Activated CD4-positive, alpha-beta memory T cell treated with anti-CD3 and anti-CD28 coated beads for 36 hours (primary cell): ENCODE measurements at regions not wholly inside any gene's neighbourhood (a gene's known extent, or its start where the extent isn't known, plus 50 kb on each side); places are given as distances from the start of the nearest gene placed in this dataset.

Experiments
- CTCF ChIA-PET: fragments of 350-600 bp; sonication (Branson Sonifier 250); formaldehyde crosslinking; loops from one replicate; lab custom pipeline; 2021; ENCODE audit warnings: antibody characterized with exemption, inconsistent platforms; lab: Charles Lee
- POLR2A ChIA-PET: fragments of 350-600 bp; sonication (Branson Sonifier 250); formaldehyde crosslinking; loops from one replicate; lab custom pipeline; 2021; ENCODE audit warnings: antibody characterized with exemption; lab: Charles Lee
- DNase-seq: peaks from one replicate; pipeline ENCODE4 v3.0.0-alpha.2; 2020
- H3K27ac Mint-ChIP-seq: one replicate; pipeline ENCODE4 v1.8.0; 2021; ENCODE audit warnings: mixed read lengths
- H3K27me3 Mint-ChIP-seq: one replicate; pipeline ENCODE4 v1.8.0; 2021; ENCODE audit warnings: mixed read lengths
- H3K36me3 Mint-ChIP-seq: one replicate; pipeline ENCODE4 v1.8.0; 2021; ENCODE audit warnings: mixed read lengths
- H3K4me1 Mint-ChIP-seq: one replicate; pipeline ENCODE4 v1.8.0; 2021; ENCODE audit warnings: low read depth, mixed read lengths
- H3K4me3 Mint-ChIP-seq: one replicate; pipeline ENCODE4 v1.8.0; 2021; ENCODE audit warnings: mild to moderate bottlenecking, mixed read lengths
- H3K9me3 Mint-ChIP-seq: one replicate; pipeline ENCODE4 v1.8.0; 2021; ENCODE audit warnings: mixed read lengths
- intact Hi-C: fragments of 100-400 bp; cut with micrococcal nuclease; formaldehyde crosslinking; loops from one replicate; pipeline ENCODE4 v1.15.1; 2023

- Mint-ChIP-seq H3K36me3 (no peaks in the 10 kb centered on the region), H3K4me1 (no peaks in the 10 kb centered on the region), H3K27me3 (no peaks in the 10 kb centered on the region), H3K27ac (no peak overlapping the region), H3K9me3 (no peaks in the 10 kb centered on the region), H3K4me3 (no peak overlapping the region)
- ChIA-PET POLR2A (no interaction called here), CTCF (no interaction called here)
- no peak for DNase-seq
- intact Hi-C loops = no loop called here
Measured at GRCh38 chr18:46296656-46297055, 192.5 kb downstream of the HAUS1 start.

- POLR2A ChIA-PET = no interaction called here
- Mint-ChIP-seq H3K4me3 (no peak overlapping the region), H3K27ac (no peak overlapping the region), H3K4me1 (no peaks in the 10 kb centered on the region), H3K36me3 (no peaks in the 10 kb centered on the region), H3K9me3 (no peaks in the 10 kb centered on the region), H3K27me3 (no peaks in the 10 kb centered on the region)
- intact Hi-C loops = no loop called here
- CTCF ChIA-PET = no interaction called here
- no peak for DNase-seq
Measured at GRCh38 chr18:46297124-46297523, 192.9 kb downstream of the HAUS1 start.

- H3K27ac Mint-ChIP-seq = no peak overlapping the region
- ChIA-PET POLR2A (no interaction called here), CTCF (no interaction called here)
- no peaks in the 10 kb centered on the region for H3K9me3 Mint-ChIP-seq
- H3K4me1 Mint-ChIP-seq = no peaks in the 10 kb centered on the region
- no peaks in the 10 kb centered on the region for H3K36me3 Mint-ChIP-seq
- intact Hi-C loops = no loop called here
- H3K4me3 Mint-ChIP-seq = no peak overlapping the region
- no peaks in the 10 kb centered on the region for H3K27me3 Mint-ChIP-seq
- peak; percentile 19 for DNase-seq
Measured at GRCh38 chr18:46297621-46298020, 193.4 kb downstream of the HAUS1 start.

GRCh38 chr18:46298511-46298910 is 194.3 kb downstream of the HAUS1 start:
- Mint-ChIP-seq H3K36me3 (no peaks in the 10 kb centered on the region), H3K4me3 (no peak overlapping the region), H3K27ac (no peak overlapping the region), H3K27me3 (no peaks in the 10 kb centered on the region), H3K4me1 (no peaks in the 10 kb centered on the region), H3K9me3 (no peaks in the 10 kb centered on the region)
- CTCF ChIA-PET = interaction anchor here (0.8 to 1.5 kb wide), 2 partner anchors 18 to 359 kb away, joined by 3 to 4 read pairs; no protein-coding TSS in a partner anchor
- POLR2A ChIA-PET = no interaction called here
- intact Hi-C loops = no loop called here
- no peak for DNase-seq

GRCh38 chr18:46299465-46300008 is 195.4 kb downstream of the HAUS1 start:
- Mint-ChIP-seq H3K4me3 (no peak overlapping the region), H3K4me1 (no peaks in the 10 kb centered on the region), H3K27me3 (no peaks in the 10 kb centered on the region), H3K9me3 (no peaks in the 10 kb centered on the region), H3K27ac (no peak overlapping the region), H3K36me3 (no peaks in the 10 kb centered on the region)
- ChIA-PET CTCF (interaction anchor here (1.5 kb wide), 1 partner anchor 19 kb away, joined by 4 read pairs; no protein-coding TSS in a partner anchor), POLR2A (no interaction called here)
- no peak for DNase-seq
- intact Hi-C loops = no loop called here

GRCh38 chr18:46301081-46301480 is 196.9 kb downstream of the HAUS1 start:
- Mint-ChIP-seq H3K27me3 (no peaks in the 10 kb centered on the region), H3K27ac (no peak overlapping the region), H3K36me3 (no peaks in the 10 kb centered on the region), H3K9me3 (no peaks in the 10 kb centered on the region), H3K4me1 (no peaks in the 10 kb centered on the region), H3K4me3 (no peak overlapping the region)
- intact Hi-C loops = no loop called here
- DNase-seq = no peak
- CTCF ChIA-PET = no interaction called here
- POLR2A ChIA-PET = no interaction called here

- Mint-ChIP-seq H3K4me1 (no peaks in the 10 kb centered on the region), H3K27ac (no peak overlapping the region), H3K27me3 (no peaks in the 10 kb centered on the region), H3K4me3 (no peak overlapping the region), H3K36me3 (peaks cover 2% of the 10 kb centered on the region), H3K9me3 (peaks cover 3% of the 10 kb centered on the region)
- DNase-seq = no peak
- ChIA-PET POLR2A (no interaction called here), CTCF (no interaction called here)
- intact Hi-C loops = no loop called here
Measured at GRCh38 chr18:46301571-46301970, 197.4 kb downstream of the HAUS1 start.

- Mint-ChIP-seq H3K9me3 (peaks cover 8% of the 10 kb centered on the region), H3K4me3 (no peak overlapping the region), H3K36me3 (peaks cover 2% of the 10 kb centered on the region), H3K4me1 (no peaks in the 10 kb centered on the region), H3K27me3 (no peaks in the 10 kb centered on the region), H3K27ac (no peak overlapping the region)
- ChIA-PET CTCF (no interaction called here), POLR2A (no interaction called here)
- no peak for DNase-seq
- intact Hi-C loops = no loop called here
Measured at GRCh38 chr18:46302528-46303485, 198.6 kb downstream of the HAUS1 start.

- intact Hi-C loops = no loop called here
- DNase-seq = no peak
- Mint-ChIP-seq H3K4me3 (no peak overlapping the region), H3K36me3 (peaks cover 2% of the 10 kb centered on the region), H3K4me1 (no peaks in the 10 kb centered on the region), H3K27ac (no peak overlapping the region), H3K9me3 (peaks cover 8% of the 10 kb centered on the region), H3K27me3 (no peaks in the 10 kb centered on the region)
- CTCF ChIA-PET = interaction anchor here (1.0 kb wide), 1 partner anchor 29 kb away, joined by 3 read pairs; no protein-coding TSS in a partner anchor
- POLR2A ChIA-PET = no interaction called here
Measured at GRCh38 chr18:46310258-46310657, 206.1 kb downstream of the HAUS1 start.

GRCh38 chr18:46310675-46311345 is 206.6 kb downstream of the HAUS1 start:
- Mint-ChIP-seq H3K27me3 (no peaks in the 10 kb centered on the region), H3K4me1 (no peaks in the 10 kb centered on the region), H3K4me3 (no peak overlapping the region), H3K36me3 (peaks cover 2% of the 10 kb centered on the region), H3K9me3 (peaks cover 8% of the 10 kb centered on the region), H3K27ac (no peak overlapping the region)
- POLR2A ChIA-PET = no interaction called here
- intact Hi-C loops = no loop called here
- DNase-seq = no peak
- CTCF ChIA-PET = interaction anchor here (1.0 kb wide), 1 partner anchor 30 kb away, joined by 3 read pairs; no protein-coding TSS in a partner anchor

GRCh38 chr18:46311491-46311890 is 207.3 kb downstream of the HAUS1 start:
- Mint-ChIP-seq H3K36me3 (no peaks in the 10 kb centered on the region), H3K27me3 (no peaks in the 10 kb centered on the region), H3K4me3 (no peak overlapping the region), H3K4me1 (no peaks in the 10 kb centered on the region), H3K27ac (no peak overlapping the region), H3K9me3 (peaks cover 5% of the 10 kb centered on the region)
- no peak for DNase-seq
- ChIA-PET POLR2A (no interaction called here), CTCF (interaction anchor here (1.0 kb wide), 1 partner anchor 30 kb away, joined by 3 read pairs; no protein-coding TSS in a partner anchor)
- intact Hi-C loops = no loop called here

GRCh38 chr18:46312221-46312620 is 208.0 kb downstream of the HAUS1 start:
- H3K4me3 Mint-ChIP-seq = no peak overlapping the region
- no peaks in the 10 kb centered on the region for H3K27me3 Mint-ChIP-seq
- intact Hi-C loops = no loop called here
- no peaks in the 10 kb centered on the region for H3K36me3 Mint-ChIP-seq
- ChIA-PET CTCF (no interaction called here), POLR2A (no interaction called here)
- no peak for DNase-seq
- H3K27ac Mint-ChIP-seq = no peak overlapping the region
- no peaks in the 10 kb centered on the region for H3K4me1 Mint-ChIP-seq
- H3K9me3 Mint-ChIP-seq = peaks cover 4% of the 10 kb centered on the region
